ENCODE measurements at regions not wholly inside any gene's neighbourhood (a gene's known extent, or its start where the extent isn't known, plus 50 kb on each side); places are given as distances from the start of the nearest gene placed in this dataset.

- no peak for TF ChIP-seq CTCF (IDR thresholded peaks at IDR 0.05; ENCODE audit: low read depth, low read length, poor library complexity, severe bottlenecking)
- no peak for TF ChIP-seq EZH2phosphoT487 (IDR thresholded peaks at IDR 0.05; ENCODE audit: borderline replicate concordance, low read length)
Measured at GRCh38 chr6:25017486-25017885, 81.7 kb upstream of the RIPOR2 start.

Data from DOHH2 (cell line).